Pons (tissue), 1 donor: ENCODE measurements at regions not wholly inside any gene's neighbourhood (a gene's known extent, or its start where the extent isn't known, plus 50 kb on each side); places are given as distances from the start of the nearest gene placed in this dataset.
"Not testable (repeated sequence)": the region's sequence is repeated elsewhere in the genome, so short reads cannot be mapped to it uniquely, and the experiment has no call there.

Experiments
- DNase-seq: peaks from one replicate; pipeline ENCODE4 v3.0.0-alpha.2; 2016; ENCODE audit warnings: low spot score

DNA sequence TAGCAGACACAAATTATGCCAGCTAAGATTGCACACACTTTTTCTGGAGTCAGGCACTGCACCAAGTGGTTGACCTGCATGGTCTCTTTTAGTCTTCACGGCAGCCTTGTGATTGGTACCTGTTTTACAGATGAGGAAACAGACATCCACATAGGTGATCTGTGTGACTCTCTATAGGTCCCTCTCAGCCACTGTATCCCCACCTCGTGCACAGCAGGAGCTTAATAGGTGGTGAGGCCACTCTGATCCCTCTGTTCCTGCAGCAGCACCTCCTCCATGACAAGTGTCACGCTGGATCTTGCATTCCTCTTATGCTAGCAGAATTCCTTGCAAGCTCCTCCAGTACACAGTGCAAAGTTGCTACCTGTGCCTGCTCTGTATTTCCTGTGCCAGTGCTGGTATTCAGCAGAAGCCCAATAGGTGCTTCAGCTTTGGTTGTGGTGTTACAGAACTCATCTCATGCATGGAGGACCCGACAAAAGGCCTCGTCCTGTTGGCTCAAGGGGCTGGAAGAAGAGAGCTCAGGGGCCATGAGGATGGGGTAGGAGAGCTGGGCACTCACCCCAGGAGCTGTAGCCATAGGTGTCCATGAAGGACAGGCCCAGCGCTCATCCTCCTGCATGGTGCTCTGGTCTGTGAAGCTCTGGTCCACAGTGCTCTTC, 546.7 kb downstream of the PTPRU start:
- no peak for DNase-seq

- no peak for DNase-seq
Observed at GRCh38 chr1:29779146-29779545, 542.8 kb downstream of the PTPRU start.

DNA sequence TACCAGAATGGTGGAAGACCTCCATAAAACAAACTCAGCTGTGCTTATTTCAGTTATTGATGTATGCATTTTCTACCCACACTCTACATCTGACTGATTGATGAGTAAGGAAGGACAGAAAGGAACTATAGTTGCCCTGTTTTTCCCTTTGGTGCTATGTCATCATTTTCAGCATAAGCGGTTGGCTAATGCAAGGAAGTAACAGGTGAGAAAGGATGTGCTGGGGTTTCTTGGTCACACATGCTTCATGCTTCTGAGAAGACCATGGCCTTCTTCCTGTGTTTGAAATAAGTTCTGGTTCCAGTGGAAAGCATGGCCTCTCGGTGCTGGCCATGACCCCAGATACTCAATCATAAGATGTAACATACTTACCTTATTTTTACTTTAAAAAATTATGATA, 541.2 kb downstream of the PTPRU start:
- DNase-seq, result no peak

DNA sequence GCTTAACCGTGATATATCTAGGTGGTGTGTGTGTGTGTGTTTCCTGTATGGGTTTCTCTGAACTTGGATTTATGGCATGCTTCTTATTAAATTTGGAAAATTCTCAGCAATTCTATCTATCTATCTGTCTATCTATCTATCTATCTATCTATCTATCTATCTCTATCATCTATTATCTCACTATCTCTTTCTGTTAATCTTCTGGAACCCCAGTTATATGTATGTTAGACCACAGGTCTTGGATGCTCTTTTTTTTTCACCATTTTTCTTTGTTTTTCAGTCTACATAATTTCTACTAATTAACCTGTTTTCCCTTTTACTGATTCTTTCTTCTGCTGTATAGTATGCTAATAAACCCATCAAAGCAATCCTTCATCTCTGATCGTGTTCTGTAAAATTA, 538.0 kb downstream of the PTPRU start:
- no peak for DNase-seq

GRCh38 chr1:29772584-29773100, 536.3 kb downstream of the PTPRU start:
- no peak for DNase-seq

GRCh38 chr1:29767769-29768425, 531.6 kb downstream of the PTPRU start:
- DNase-seq, result no peak

GRCh38 chr1:29767088-29767685, 530.9 kb downstream of the PTPRU start:
- DNase-seq, result no peak

GRCh38 chr1:29762635-29763034, 526.3 kb downstream of the PTPRU start:
- no peak for DNase-seq

DNA sequence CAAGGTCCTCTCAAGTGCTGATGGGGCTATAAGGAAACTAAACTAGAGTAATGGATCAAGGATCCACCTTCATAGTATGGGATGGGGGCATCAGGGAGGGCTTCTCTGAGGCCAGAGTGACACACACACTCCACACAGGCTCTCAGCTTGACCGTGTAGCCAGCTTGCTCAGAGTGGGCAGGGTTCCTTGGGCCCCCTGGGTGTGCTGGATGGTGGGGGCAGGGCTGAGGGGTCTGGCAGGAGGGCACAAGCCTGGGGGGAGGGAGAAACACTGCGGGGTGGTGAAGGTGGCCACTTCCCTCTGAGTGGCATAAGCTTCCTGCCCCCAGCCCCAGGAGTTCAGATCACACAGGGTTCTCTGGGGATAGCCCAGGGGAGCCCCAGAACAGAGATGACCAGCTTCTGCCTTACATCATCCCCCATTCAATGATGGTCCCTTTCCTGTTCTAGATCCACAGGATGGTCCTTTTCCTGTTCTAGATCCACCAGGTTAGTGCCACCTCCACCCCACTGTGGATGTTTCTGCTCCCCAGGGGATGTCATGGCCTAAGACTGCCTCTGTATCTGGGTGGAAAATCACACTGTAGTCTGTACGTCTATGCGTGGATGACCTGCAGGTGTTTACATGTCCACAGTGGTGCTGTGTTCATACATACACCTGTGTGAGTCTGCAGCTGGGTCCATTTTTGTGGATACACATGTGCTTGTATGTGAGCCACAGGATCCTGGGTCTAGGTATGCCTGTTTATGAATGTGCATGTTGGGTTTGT, 525.0 kb downstream of the PTPRU start:
- no peak for DNase-seq

- no peak for DNase-seq
Observed at GRCh38 chr1:29760067-29760564, 523.8 kb downstream of the PTPRU start.

DNA sequence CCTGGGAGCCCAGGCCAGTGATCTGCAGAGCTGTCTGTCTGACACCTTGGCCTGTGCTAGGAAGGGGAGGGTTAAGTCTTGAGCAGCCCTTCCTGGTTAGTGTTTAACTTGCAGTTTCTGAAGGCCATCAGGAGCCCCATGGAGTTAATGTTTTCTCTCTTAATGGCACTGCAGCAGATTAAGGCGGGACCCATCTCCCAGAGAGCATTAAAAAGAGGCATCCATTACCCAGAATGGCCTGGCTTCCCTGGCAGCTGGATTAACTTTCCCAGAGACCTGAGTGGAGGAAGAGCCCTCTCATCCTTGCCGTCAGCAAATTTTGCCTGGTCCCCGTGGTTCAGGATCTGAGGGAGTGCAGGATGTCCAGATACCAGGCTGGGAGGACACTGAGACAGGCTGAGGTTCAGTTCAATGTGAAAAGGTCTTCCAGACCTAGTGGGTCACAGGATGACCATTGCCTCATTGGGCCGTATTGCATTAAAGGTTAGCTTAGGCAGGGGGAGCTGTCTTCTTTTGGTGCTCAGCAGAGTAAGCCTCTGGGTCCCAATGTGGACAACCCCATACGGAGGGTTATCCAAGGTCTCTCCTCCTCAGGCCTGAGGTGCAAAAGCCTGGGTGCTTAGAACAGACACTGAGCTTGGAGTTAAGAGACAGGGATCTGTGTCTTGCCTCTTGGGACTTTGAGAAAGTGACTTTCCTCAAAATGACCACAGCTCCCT, 522.6 kb downstream of the PTPRU start:
- no peak for DNase-seq

- DNase-seq, result no peak
Observed at GRCh38 chr1:29757866-29758780, 521.8 kb downstream of the PTPRU start.

GRCh38 chr1:29756901-29757725, 520.8 kb downstream of the PTPRU start:
- DNase-seq, result no peak

DNA sequence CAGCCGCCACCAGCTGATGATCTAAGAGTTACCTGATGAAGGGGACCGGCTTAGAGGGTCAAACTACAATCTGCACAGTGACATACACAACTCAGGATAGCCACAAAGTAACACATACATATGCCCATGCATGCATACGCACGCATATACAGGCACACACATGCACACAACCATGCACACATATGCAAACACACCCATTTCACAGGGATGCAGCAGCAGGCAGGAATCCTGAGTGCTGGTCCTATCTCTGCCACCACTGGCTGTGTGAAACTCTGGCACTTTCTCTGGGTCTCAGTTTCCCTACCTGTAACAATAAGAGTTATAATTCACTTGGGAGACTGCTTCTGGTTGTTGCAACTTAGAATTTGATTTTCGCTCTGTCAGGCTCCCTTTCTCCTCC, 520.2 kb downstream of the PTPRU start:
- no peak for DNase-seq

GRCh38 chr1:29756085-29756484, 519.8 kb downstream of the PTPRU start:
- no peak for DNase-seq

- DNase-seq, result not testable (repeated sequence)
Observed at GRCh38 chr1:29755412-29756015, 519.2 kb downstream of the PTPRU start.

DNA sequence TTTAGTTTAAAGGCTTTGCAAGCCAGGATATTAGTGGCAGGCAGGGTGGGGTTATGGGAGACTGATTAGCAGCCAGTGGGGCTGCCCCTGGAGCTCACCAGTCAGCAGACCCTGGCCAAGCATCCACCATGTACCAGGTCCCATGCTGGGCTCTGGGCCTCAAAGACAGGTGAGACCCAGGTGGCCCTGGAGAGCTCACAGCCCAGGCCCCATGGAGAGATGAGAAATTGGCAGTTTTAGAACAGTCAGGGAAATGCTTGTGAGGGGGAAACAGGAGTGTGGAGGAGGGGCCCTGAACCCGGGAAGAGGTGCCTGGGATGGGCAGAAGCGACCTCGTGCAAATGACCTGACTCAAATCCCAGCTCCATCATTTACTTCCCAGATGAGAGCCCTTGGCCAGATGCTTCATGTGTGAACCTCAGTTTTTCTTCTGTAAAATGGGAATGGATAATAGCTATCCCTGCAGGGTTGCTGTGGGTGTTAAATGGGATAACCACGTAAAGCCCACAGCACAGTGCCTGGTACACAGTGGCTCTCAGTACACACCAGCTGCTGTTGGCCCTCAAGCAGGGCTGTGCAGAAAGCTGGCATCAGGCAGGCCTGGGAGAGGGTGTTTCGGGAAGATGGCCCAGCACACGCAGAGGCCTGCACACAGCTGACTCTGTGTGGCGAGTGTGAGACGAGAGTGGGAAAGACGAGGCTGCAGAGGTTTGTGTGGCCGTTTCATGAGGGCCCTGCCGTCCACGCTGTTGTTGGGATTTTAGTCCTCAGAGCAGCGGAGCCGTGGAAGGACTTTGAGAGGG, 518.5 kb downstream of the PTPRU start:
- DNase-seq, result peak; percentile 3
